ENCODE measurements at regions not wholly inside any gene's neighbourhood (a gene's known extent, or its start where the extent isn't known, plus 50 kb on each side); places are given as distances from the start of the nearest gene placed in this dataset.

DNA sequence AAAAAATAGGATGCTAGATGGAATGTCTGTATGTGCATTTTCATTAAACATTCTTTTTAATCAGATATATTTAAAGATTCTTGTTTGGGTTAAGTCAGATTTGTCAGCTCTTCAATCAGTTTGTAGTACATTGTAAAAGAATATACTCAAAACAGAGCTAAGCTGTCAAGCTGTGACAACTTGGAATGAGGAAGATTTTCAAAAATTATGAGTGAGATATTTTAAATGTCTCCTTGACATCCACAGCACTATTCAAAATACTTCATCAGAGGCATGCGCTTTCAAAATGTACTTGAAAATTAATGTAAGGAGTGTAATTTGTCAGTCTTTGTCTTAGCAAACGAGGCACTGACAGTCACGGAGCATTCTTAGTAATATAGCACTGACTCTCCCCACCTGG lies 182.0 kb downstream of the MAT2B start:
- no peak for TF ChIP-seq POLR2A (IDR thresholded peaks at IDR 0.05; ENCODE audit: low read depth, low read length)
- TF ChIP-seq, protein P1, sequence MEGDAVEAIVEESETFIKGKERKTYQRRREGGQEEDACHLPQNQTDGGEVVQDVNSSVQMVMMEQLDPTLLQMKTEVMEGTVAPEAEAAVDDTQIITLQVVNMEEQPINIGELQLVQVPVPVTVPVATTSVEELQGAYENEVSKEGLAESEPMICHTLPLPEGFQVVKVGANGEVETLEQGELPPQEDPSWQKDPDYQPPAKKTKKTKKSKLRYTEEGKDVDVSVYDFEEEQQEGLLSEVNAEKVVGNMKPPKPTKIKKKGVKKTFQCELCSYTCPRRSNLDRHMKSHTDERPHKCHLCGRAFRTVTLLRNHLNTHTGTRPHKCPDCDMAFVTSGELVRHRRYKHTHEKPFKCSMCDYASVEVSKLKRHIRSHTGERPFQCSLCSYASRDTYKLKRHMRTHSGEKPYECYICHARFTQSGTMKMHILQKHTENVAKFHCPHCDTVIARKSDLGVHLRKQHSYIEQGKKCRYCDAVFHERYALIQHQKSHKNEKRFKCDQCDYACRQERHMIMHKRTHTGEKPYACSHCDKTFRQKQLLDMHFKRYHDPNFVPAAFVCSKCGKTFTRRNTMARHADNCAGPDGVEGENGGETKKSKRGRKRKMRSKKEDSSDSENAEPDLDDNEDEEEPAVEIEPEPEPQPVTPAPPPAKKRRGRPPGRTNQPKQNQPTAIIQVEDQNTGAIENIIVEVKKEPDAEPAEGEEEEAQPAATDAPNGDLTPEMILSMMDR (IDR thresholded peaks at IDR 0.05; ENCODE audit: extremely low read depth in 1 of 2, insufficient read depth in 1 of 2, low read depth in 1 of 2, low read length in 2 of 2): no peak
- TF ChIP-seq EZH2 (IDR thresholded peaks at IDR 0.05; ENCODE audit: borderline replicate concordance, low read depth, low read length, severe bottlenecking): no peak
- TF ChIP-seq JUN (IDR thresholded peaks at IDR 0.05; ENCODE audit: borderline replicate concordance, insufficient read depth, insufficient read length, low read depth): no peak
- no peak for TF ChIP-seq POLR2AphosphoS5 (IDR thresholded peaks at IDR 0.05; ENCODE audit: insufficient read depth, low read depth, low read length)
- TF ChIP-seq, protein P2, sequence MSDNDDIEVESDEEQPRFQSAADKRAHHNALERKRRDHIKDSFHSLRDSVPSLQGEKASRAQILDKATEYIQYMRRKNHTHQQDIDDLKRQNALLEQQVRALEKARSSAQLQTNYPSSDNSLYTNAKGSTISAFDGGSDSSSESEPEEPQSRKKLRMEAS (IDR thresholded peaks at IDR 0.05; ENCODE audit: insufficient read depth, insufficient read length): no peak

Measured in endothelial cell of umbilical vein (primary cell).